Dedifferentiated amniotic fluid mesenchymal stem cell (primary cell): ENCODE measurements at regions not wholly inside any gene's neighbourhood (a gene's known extent, or its start where the extent isn't known, plus 50 kb on each side); places are given as distances from the start of the nearest gene placed in this dataset.
A peak's percentile ranks its signal among the peaks of the same experiment; 100 is the strongest.
"Not testable (repeated sequence)": the region's sequence is repeated elsewhere in the genome, so short reads cannot be mapped to it uniquely, and the experiment has no call there.

Source experiments
- DNase-seq: peaks from one replicate; pipeline ENCODE4 v3.0.0-alpha.2; 2016; ENCODE audit errors: extremely low spot score

GRCh38 chr5:101515721-101516120 lies 612.6 kb upstream of the ST8SIA4 start:
- no peak for DNase-seq

- DNase-seq, result no peak
These were observed 602.9 kb upstream of the ST8SIA4 start for GRCh38 chr5:101505891-101506570.

- no peak for DNase-seq
These were observed 579.8 kb upstream of the ST8SIA4 start for GRCh38 chr5:101482931-101483330.

GRCh38 chr5:101473483-101473882 lies 570.4 kb upstream of the ST8SIA4 start:
- no peak for DNase-seq

GRCh38 chr5:101461455-101461854 lies 558.4 kb upstream of the ST8SIA4 start:
- no peak for DNase-seq

- no peak for DNase-seq
These were observed 555.5 kb upstream of the ST8SIA4 start for GRCh38 chr5:101458587-101458986.

GRCh38 chr5:101455851-101456250 lies 552.8 kb upstream of the ST8SIA4 start:
- DNase-seq, result no peak

GRCh38 chr5:101455048-101455447 lies 552.0 kb upstream of the ST8SIA4 start:
- DNase-seq, result no peak

- not testable (repeated sequence) for DNase-seq
These were observed 539.2 kb upstream of the ST8SIA4 start for GRCh38 chr5:101442281-101442680.

GRCh38 chr5:101440173-101440572 lies 537.1 kb upstream of the ST8SIA4 start:
- no peak for DNase-seq

- DNase-seq, result no peak
These were observed 534.3 kb upstream of the ST8SIA4 start for GRCh38 chr5:101437351-101437750.

GRCh38 chr5:101435768-101436167 lies 532.7 kb upstream of the ST8SIA4 start:
- no peak for DNase-seq

- DNase-seq, result no peak
These were observed 528.1 kb upstream of the ST8SIA4 start for GRCh38 chr5:101431201-101431600.

GRCh38 chr5:101430551-101430950 lies 527.5 kb upstream of the ST8SIA4 start:
- no peak for DNase-seq

- DNase-seq, result peak; percentile 57
These were observed 526.2 kb upstream of the ST8SIA4 start for GRCh38 chr5:101429241-101429640.

- no peak for DNase-seq
These were observed 522.3 kb upstream of the ST8SIA4 start for GRCh38 chr5:101425339-101425859.

GRCh38 chr5:101424530-101425175 lies 521.6 kb upstream of the ST8SIA4 start:
- DNase-seq, result peak; percentile 82

GRCh38 chr5:101418713-101419118 lies 515.6 kb upstream of the ST8SIA4 start:
- peak; percentile 69 for DNase-seq

GRCh38 chr5:101404531-101404930 lies 501.4 kb upstream of the ST8SIA4 start:
- DNase-seq, result no peak

GRCh38 chr5:101393795-101394450 lies 490.8 kb upstream of the ST8SIA4 start:
- peak; percentile 22 for DNase-seq

- peak; percentile 67 for DNase-seq
These were observed 487.2 kb upstream of the ST8SIA4 start for GRCh38 chr5:101390151-101390908.

GRCh38 chr5:101385276-101385675 lies 482.2 kb upstream of the ST8SIA4 start:
- no peak for DNase-seq
